NOMO-1 (cell line): ENCODE measurements at regions not wholly inside any gene's neighbourhood (a gene's known extent, or its start where the extent isn't known, plus 50 kb on each side); places are given as distances from the start of the nearest gene placed in this dataset.

ENCODE experiments used
- DNase-seq, 2 experiments: peaks; one replicate each; lab custom pipeline; 2025; ENCODE audit not compliant: unreplicated experiment in 2 of 2; lab: John Stamatoyannopoulos, UW

DNA sequence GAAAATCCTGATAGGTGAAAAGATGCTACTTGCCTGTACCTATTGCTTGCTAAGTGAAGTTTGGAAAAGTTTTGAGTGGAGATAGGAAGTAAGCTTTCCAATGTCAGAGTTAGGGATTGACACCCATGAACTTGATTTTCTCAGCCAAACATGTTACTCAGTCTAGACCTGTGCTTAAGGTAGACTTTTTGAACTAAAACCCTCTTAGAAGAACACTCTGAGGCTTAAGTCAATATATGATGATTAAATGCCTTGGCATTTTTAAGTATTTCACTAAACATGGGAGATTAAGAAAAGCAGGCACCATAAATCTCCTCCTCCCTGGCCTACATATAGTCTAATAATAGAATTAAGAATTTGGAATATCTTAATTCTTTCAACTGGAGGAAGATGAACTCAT lies 785.6 kb upstream of the SOX9 start:
- DNase-seq, result no peak

DNA sequence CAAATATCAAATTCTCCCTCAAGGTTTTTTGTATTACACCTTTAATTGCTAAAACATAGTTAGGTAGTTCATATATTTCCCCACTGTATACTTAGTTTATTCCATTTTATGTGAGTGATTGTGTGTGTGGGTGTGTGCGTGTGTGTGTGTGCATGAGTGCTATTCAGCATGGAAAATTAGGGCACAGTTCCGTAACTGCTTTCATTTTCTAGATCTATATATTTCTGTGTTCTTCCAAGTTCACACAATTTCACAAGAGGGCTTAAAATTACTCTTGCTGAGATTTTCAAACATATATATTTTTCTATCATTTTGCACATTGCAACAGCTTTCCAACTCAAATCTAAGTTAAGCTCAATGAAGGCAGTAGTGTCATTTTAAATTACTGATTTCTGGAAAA lies 782.9 kb upstream of the SOX9 start:
- DNase-seq, result peak in 1 of 2 experiments; percentile 42

DNA sequence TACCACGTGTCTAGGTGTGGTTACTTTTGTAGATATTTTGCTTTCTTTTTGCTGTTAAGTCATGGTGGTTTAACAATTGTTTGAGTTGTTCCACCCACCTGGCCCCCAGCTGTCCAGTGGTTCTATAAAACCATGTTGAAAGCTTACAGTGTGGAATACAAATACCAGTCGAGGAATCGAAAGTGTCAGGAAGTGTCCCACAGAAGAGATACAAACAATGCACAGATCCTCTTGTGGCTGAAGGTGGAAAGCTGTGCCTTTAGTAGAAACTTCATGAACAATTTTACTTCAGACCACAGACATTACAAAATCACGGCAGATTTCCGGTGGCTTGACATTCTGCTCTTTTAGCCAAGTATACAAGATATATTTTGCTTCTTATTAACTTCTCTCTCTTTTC lies 782.4 kb upstream of the SOX9 start:
- DNase-seq, result peak; percentile 46 to 81

DNA sequence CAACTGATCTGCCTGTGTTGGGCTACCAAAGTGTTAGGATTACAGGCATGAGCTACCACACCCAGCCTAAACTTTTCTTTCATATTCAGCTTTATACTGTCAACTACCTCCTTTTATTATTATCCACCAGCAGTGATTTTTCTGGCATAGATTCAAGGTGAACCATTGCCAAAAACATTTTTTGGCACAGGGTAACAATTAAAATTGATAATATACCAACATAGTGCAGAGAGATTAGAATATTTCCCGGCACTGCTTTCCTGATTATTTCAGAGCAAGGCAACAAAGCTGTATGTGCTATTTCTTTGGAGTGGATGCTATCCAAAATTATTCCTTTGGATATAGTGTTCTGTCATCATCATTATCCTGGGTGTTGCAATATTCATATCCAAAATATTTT lies 781.6 kb upstream of the SOX9 start:
- DNase-seq, result no peak

DNA sequence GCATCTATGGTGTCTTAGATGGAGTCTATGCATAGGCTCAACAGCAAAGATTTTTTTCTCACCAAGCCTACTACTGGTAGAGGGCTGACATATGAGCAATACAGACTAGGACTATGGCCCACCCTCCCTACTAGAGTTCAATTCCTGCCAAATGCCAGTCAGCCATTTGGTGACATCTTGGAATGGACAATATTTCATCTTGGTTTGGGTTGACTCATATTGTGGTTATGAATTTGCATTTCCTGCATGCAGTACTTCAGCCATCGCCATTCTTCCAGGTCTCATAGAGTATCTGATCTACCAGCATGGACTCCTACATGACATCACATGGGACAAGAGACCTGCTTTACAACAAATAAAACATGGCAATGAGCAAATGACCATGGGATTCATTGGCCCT lies 778.1 kb upstream of the SOX9 start:
- DNase-seq, result no peak

DNA sequence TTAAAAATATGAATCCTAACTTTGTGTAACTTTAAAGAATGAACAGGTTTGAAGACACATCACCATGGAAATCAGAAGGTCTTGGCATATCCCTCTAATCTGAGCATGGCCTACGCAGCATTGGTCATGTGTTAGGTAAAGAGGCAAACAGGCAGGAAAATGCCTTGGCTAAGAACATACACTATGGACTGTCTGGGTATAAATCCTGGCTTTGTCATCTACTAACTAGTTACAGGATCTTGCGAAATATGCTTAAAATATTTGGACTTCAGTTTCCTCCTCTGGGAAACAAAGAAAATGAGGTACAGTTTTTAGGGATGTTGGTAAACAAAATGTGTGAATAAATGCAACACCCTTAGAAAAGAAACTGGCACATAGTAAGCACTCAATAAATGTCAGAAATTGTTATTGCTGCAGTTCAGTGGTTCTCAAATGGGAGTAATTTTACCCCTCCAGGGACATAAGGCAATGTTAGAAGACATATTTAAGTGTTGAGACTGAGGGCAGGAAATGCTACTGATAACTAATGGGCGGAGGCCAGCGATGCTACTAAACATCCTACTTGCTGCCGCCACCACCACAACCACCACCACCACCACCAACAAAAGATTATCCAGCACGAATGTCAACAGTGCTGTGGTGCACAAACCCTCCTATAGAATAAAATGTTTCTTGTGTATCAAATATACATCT lies 770.8 kb upstream of the SOX9 start:
- no peak for DNase-seq

DNA sequence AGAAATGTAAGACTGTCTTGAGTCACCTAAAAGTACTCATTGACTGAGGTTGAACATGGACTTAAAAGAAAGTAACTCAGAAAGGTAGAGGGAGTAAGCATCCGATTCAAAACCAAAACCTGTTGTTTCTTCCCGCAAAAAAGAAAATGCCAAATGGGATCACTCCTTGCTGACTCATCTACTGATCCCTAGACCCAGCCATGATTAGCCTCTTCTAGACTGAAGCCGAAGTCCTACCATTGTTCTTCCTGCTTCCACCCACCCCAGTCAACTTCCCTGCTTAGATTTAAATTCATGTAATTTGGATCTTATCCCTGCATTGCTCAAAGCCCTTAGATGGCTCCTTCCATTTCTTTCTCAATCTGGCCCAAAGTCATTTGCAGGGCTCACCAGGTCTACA lies 760.5 kb upstream of the SOX9 start:
- DNase-seq, result no peak

DNA sequence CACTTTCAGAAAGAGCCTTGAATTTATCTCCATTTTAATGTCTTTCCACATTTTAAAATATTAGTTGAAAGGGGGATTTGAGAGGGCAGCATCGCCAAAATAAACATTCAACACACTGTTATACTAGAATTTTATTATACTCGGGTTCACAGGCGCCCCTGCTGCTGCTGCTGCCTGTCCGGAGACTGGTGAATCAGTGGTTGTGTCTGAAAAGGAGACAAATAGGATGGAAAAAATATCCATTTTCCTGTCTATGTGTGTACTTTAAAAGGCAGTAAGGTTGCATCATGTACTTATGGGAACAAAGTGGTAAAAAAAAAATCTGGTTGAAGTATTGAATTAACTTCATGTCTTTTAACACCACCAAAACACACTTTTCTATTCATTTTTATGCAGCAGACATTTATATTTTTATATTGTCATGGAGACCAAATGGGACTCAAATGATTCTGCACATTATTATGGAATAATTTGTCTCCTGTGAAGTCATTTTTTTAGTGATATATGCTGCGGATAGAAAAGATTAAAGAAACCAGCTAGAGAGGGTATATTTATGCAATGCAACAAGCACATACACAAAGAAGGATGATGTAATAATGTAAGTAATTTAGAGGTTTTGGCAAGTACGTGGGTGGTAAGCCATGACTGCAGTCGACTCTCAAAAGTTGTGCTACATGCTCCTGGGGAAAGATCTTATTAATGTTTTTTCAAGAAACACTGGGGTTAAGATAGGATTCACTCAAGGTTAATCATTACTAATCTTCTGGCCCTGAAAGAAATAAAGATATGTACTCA lies 759.0 kb upstream of the SOX9 start:
- DNase-seq, result no peak

DNA sequence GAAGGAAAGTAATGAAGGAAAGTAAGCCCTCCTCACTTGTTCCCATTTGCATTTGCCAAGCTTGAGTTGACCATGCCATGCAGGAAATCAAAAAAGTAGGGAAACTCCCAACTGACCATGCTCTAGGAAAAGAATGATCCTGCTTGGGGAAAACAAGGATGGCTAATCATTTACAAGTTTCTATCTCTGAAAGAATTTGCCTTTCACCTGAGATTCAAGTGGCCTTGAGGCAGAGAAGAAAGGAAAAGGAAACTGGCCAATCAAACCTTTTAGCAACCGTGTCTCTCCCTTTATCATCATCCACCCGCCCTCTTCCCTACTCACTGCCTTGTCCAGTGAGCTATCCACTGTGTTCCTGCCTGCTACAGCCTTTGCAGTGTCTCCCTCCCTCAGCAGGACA lies 757.2 kb upstream of the SOX9 start:
- DNase-seq, result no peak

DNA sequence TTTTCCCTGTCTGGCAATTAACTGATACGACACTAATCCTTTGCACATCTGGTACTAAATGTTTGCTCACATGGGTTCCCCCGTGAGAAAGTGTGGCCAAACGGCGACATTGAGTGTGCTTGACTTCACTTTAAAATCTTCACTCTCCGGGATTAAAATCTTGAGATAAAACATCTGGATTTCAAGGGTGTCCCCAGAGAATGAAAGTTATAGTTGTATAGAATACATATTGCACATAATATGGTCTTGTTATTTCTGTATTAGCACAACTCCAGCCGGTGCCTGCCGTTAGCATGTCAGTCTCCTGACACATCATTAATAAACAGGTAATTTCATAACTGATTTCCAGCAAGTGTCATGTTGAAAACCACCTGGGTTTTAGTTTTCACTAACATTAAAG lies 749.0 kb upstream of the SOX9 start:
- no peak for DNase-seq

DNA sequence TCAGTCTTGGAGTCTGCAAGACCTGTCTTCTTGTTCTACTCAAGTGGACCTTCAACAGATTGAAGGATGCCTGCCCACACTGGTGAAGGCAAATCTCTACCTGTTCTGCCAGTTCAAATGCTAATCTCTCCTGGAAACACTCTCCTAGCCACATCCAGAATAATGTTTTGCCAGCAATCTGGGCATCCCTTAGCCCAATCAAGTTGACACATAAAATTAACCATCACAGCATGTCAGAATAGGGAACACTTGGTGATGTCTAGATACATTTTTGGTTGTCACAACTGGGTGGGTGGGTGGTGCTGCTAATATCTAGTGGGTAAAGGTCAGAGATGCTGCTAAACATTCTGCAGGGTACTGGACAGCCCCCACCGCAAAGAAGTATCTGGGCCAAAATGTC lies 744.9 kb upstream of the SOX9 start:
- DNase-seq, result no peak

DNA sequence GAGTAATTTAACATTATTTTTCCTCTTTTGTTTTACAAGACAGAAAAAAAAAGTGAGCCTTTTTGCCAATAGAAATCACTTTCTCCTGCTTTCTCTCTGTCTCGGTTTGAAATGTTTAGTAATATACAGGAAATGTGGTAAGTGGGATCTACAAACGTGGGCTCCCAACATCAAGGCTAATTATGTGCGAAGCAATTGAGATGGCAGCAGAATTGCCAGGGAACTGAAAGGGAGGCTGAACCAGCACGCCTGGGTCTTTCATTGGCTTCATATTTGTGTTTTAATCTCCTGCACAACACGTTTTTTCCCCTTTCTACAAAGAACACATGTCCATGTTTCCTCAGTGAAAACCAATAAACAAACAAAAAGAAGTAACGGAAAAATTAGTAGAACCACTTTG lies 743.9 kb upstream of the SOX9 start:
- DNase-seq, result no peak

DNA sequence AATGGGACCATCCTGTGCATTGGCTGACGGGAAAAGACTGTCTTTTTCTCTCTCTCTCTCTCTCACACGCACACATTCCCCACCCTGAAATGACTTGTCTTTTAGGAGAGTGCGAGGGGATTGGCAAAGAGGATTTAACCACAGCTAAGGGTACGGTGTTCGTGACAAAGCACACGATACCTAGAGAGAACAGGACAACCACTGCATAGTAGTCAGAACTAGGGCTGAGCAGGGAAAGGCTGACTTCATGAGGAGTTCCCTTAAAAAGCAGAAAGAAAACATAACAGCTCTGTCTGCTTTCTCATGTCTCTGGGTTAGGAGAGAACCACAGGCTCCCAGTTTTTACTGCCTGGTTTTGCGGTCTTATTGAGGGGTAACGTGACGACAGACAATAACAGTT lies 742.8 kb upstream of the SOX9 start:
- DNase-seq, result no peak

DNA sequence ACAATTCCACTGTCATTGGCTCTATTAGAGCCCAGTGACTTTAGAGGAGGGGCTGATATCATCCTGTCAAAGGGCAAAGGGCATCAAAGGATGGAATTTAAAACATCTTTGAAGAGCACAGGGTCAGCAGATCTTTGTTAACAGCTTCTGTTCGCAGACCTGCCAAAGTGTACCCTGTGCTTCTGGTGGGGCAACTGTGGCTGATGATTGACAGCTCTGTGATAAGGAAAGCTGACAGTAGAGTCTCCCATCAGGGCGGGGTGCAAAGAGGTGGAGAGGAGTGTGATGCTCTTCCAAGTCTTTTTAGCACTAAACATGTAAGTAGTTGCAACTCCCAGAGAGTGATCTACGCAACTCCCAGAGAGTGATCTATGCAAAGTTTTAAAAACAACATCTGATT lies 742.1 kb upstream of the SOX9 start:
- no peak for DNase-seq

DNA sequence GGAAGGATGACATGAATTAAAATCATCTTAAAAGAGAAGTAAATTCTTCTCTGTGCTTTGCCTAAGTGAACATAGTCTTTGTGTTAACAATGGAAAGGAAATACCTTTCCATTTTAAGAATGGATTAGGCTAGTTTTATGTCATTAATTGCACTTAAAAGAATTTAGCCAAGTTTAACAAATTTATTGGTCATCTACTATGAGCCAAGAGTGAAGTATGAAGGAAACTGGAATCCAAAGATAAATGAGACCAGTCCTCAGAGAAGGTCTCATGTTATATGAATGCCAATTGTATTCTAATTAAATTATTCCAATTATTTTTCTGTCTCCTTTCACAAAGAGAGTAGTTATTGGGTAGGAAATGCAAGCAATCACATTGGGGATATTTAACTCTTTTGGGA lies 741.3 kb upstream of the SOX9 start:
- DNase-seq, result no peak

DNA sequence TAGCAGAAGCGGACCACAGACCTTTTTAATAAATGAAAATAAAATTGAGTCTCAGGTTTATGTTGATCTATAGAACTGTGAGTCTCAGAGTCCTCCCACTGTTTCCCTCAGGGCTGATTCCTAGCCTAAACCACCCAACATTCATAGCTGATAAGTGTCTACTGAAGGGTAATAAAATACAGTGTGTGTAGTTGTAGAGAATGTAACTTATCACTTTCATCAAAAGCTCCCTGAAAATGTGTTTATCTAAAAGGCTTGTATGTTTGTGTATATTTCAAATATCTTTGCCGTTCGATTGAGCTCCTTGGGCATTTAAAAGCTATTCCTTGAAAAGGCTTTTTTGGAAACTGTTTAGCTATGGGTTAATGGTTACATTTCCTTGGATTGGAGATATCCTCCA lies 740.3 kb upstream of the SOX9 start:
- DNase-seq, result no peak

DNA sequence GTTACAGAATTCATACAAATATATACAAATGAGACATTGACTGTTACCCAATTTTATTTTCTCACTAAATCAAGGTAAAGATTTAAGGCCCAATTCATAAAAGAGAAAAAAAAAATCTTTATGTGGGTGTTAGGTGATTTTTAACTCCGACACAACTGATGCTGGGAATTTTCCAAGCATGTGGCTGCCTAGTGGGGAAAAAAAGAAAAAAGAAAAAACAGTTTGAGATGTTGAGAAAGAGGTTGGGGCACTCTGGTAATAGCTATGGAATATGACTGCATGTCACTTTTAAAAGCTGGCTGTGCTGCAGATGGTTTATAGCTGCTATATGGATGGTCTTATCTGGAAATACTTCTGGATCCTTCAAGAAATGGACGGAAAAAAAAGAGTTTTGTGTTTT lies 739.9 kb upstream of the SOX9 start:
- DNase-seq, result no peak

DNA sequence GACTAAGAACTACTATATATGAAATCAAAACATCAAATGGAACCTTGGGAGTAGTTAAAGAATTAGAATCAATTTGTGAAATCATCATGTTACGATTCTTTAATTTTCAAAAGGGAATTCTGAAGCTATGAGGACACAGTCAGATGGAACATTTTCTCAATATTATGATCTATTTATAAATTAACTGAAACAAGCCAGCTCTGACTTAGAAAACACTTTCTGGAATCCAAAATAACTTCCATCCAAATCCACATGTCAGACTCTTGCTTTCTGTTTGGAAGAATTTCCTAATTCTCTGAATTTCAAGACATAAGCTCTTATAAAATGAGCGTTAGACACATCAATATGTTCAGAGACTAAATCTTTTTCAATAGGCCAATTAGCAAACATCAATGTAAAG lies 737.7 kb upstream of the SOX9 start:
- DNase-seq, result no peak

DNA sequence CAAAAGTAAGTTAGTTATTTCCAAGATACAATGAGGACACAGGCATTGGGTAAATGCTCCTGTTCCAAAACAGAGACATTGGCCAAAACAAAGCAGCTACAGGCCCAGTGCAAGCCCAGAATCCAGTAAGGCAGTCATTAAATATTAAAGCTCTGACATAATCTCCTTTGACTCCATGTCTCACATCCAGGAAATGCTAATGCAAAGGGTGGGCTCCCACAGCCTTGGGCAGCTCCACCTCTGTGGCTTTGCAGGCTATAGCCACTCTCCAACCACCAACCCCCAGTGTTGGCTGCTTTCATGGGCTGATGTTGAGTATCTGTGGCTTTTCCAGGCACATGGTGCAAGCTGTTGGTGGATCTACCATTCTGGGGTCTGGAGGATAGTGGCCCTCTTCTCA lies 733.4 kb upstream of the SOX9 start:
- DNase-seq, result no peak

DNA sequence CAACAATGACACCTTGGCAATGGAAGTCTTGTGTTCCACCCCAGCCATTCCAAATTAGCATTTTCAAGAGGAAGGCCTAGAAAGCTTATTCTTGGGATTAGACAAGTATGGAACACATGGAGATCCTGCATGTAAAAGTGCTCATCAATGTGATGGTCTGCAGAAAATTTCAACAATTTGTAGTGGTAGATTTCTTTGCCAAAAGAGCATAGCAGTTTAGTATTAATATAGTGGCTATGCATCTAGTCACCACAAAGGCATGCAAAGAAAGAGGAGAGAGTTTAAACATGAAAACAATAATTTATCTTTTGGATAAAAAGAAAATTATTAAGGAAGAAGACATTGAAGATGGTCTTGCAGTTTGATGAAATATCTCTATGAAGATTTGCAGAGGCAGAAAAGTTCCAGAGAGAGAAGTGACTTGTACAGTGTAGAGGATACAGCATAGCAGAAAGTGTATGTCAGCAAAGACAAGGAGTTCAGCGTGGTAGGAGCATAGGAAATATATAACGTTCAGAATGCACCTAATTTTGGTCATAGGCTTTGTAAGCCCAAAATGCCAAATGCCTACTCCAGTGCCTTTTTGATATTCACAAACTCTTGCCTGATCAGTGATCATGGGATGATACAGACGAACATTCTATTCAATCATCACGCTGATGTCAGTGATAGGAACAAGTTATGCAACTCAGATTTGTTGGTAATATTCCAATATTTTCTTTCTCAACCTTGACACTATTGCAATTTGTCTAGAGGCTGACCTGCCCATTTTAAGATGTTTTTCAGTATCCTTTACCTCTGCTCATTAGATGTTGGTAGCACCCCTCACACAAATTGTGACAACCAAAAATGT lies 727.9 kb upstream of the SOX9 start:
- no peak for DNase-seq

DNA sequence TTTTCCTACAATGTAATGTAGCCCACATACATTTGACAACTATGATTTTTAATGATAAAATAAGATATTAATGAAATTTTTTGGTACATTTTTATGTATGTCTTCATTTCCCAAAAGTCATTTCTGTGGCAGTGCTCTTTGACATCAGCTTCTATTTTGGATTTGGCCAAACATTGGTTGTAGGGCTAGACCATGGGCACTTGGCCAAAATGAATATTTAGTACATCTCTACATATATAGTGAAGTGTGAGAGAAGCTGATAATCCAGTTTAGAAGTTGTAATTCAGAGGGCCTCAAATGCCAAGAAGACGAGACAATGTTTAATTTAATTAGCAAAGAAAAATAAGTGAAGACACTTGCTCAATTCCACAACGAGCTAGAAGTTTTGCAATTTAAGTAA lies 724.9 kb upstream of the SOX9 start:
- DNase-seq, result no peak

DNA sequence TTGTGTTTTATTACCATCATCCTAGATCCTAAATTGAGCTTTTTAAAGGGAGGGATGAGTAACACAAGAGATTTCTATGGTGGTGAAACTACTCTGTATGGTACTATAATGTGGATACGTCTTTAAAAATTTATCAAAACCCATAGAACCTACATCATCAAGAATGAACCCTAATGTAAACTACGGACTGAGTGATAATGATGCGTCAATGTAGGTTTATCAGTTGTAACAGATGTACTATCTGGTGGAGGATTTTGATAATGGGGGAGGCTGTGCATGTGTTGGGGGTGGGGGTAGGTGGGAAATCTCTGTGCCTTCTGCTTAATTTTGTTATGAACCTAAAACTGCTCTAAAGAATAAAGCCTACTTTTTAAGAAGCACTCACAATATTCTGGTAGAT lies 724.1 kb upstream of the SOX9 start:
- no peak for DNase-seq
